Adrenal gland (tissue), 5 donors: ENCODE measurements at regions not wholly inside any gene's neighbourhood (a gene's known extent, or its start where the extent isn't known, plus 50 kb on each side); places are given as distances from the start of the nearest gene placed in this dataset.

ENCODE experiments used
- POLR2A ChIP-seq, 2 donors: fragments of 450-650 bp; IDR thresholded peaks; one replicate each; pipeline ENCODE4 v1.6.1; 2017; ENCODE audit warnings: antibody characterized with exemption in 2 of 2, mild to moderate bottlenecking in 2 of 2, moderate library complexity in 1 of 2
- TF ChIP-seq, protein P1 (sequence below), 6 experiments: fragments of 450-650 bp in 4 of 6; fragments of 200-600 bp in 2 of 6; sonication (generic) in 1 of 6; IDR thresholded peaks; 1 replicate in 5 of 6; 2 replicates in 1 of 6; pipeline versions ENCODE4 v1.5.1 to v1.8.0; 2016 to 2021; ENCODE audit warnings: antibody characterized with exemption in 6 of 6, mild to moderate bottlenecking in 2 of 6, moderate library complexity in 1 of 6
- donor health status: DM: no; HTN: no; CAD: no.

DNA sequence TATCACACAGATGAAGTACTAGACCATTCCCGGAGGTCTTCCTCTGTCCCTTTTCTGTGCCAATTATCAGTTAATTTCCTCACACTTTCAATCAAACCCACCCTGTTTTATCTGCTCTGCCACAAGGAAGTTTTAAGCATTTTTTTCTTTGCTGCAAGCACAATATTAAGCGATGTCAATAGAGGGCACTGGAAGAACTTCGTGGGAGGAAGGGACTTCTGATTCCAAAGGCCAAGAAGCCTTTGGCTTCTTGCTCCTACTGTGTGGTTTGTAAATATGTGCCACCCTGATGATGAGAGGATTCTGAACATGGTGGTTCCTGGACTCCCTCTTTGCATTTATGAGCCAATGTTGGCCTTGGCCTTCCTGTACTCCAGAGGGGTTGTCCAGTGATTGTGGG is 1712.5 kb upstream of the C9orf72 start:
- TF ChIP-seq, protein P1, sequence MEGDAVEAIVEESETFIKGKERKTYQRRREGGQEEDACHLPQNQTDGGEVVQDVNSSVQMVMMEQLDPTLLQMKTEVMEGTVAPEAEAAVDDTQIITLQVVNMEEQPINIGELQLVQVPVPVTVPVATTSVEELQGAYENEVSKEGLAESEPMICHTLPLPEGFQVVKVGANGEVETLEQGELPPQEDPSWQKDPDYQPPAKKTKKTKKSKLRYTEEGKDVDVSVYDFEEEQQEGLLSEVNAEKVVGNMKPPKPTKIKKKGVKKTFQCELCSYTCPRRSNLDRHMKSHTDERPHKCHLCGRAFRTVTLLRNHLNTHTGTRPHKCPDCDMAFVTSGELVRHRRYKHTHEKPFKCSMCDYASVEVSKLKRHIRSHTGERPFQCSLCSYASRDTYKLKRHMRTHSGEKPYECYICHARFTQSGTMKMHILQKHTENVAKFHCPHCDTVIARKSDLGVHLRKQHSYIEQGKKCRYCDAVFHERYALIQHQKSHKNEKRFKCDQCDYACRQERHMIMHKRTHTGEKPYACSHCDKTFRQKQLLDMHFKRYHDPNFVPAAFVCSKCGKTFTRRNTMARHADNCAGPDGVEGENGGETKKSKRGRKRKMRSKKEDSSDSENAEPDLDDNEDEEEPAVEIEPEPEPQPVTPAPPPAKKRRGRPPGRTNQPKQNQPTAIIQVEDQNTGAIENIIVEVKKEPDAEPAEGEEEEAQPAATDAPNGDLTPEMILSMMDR (IDR thresholded peaks at IDR 0.05) = no peak
- TF ChIP-seq POLR2A (IDR thresholded peaks at IDR 0.05) = no peak
